ENCODE measurements at regions not wholly inside any gene's neighbourhood (a gene's known extent, or its start where the extent isn't known, plus 50 kb on each side); places are given as distances from the start of the nearest gene placed in this dataset.

DNA sequence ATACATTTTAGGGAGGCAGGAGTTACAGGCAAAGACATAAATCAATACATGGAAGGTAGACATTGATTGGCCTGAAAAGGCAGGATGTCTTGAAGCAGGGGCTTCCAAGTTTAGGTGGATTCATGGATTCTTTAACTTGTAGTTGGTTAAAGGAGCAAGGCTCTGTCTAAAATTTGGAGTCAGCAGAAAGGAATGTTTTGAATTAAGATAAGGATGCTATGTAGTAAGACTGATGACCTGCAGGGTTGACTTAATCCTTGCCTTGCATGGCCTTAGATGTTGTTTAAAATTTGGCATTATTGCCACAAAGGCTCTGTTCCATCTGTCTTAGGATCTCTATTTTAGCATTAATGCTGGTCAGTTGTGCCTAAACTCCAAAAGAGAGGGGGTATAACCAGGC lies 171.3 kb downstream of the C5orf15 start:
- no peak for DNase-seq (ENCODE audit: low read depth)

DNA sequence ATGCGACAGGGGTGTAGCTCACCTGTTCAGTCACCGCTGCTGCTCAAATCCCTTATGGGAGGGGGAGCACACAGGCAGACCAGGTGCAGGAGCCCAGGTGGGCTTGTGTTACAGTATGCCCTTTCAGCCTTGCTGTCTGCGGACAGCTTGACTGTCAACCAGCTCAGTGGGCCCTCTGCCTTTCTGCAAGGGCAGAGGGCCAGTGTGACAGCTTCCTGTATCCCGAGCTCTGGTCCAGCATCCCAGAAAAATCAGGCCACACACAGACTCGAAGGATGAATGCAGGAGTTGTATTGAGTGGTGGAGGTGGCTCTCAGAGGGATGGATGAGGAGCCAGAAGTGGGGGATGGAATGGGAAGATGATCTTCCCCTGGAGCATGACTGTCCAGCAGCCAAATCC lies 172.2 kb downstream of the C5orf15 start:
- DNase-seq (ENCODE audit: low read depth) = no peak

DNA sequence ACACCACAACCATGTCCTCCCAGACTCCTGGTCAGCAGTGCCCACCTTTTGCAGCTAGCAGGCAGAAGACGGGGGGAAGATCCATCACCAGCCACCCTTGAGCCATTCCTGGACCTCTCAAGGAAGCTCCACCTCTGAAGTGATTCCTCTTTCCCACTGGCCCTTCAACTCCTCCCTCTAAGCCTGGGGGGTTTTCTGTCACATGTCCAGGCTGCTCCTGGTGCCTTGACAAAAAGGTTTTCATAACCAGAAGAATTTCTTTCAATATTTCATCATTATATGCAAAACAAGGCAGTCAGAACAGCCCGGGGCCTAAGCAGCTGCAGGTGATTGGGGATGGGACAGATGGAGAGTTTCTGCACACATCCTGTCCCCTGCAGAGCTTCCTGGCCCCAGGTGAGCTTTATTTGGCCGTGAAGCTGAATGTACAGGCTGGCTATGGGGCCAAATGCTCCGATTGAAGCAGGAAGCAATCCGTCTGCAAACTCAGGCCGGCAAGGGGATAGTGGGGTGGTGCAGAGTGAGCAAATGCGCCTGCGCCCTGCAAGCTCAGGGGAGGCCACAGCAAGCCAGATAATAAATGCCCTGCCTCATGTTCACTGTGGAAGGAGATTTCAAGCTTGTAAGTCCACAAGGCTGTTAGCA lies 173.5 kb downstream of the C5orf15 start:
- no peak for DNase-seq (ENCODE audit: low read depth)

DNA sequence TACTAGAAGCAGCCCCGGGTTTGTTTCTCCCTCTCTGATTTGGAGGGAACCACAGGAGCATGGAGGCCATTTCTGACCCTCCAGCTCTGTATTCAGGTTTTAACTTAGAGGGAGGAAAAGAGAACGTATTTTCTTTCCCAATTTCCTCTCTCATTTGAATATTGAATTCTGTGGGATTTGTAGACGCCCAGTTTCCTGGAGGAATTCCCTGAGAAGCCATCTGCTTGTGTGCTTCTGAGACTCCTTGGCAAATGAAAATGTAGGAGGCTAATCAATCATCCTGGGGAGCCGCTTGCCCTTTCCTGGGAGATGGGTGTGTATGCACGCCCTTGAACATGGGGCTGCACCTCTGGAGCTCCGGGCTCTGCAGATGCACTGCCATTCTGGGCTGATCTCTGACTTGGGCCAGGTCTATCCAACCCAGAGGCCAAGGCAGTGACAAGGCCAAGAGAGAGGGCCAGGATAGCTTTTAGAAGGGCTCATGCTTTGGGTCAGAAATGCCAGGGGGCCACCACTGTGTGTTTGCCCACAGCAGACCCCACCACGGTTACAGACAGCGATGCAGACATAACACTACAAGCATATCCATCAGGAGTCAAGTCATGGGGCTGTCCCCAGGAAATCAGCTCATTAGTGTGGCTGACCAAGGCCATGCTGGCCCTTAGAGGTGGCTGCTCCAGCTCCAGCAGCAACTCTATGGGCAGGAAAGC lies 174.5 kb downstream of the C5orf15 start:
- DNase-seq (ENCODE audit: low read depth) = no peak

DNA sequence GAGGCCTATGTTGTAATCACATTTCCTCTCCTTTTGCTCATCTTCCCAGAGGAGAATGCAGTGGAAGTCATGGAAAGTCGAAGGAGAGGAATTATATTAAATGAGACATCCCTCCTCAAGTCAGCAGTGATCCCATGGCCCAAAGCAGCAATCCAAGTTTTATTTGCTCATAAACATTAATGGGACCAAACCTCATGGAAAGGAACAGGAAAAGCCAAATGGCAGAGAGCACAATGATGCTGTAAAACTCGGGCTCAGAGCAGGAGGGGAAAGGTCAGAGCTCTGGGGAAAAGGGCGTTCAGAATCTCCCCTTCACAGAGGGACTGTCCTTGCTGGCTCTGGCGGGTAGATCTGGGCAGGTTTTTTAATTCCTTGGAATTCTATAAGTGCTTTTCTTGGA lies 175.8 kb downstream of the C5orf15 start:
- DNase-seq (ENCODE audit: low read depth) = no peak

GRCh38 chr5:133792024-133792423 lies 176.4 kb downstream of the C5orf15 start:
- no peak for DNase-seq (ENCODE audit: low read depth)

- no peak for DNase-seq (ENCODE audit: low read depth)
Measured at GRCh38 chr5:133790898-133791297, 177.5 kb downstream of the C5orf15 start.

GRCh38 chr5:133789428-133789827 lies 177.1 kb upstream of the FSTL4 start:
- no peak for DNase-seq (ENCODE audit: low read depth)

GRCh38 chr5:133788121-133788520 lies 175.8 kb upstream of the FSTL4 start:
- no peak for DNase-seq (ENCODE audit: low read depth)

GRCh38 chr5:133786420-133786819 lies 174.1 kb upstream of the FSTL4 start:
- DNase-seq (ENCODE audit: low read depth) = no peak

DNA sequence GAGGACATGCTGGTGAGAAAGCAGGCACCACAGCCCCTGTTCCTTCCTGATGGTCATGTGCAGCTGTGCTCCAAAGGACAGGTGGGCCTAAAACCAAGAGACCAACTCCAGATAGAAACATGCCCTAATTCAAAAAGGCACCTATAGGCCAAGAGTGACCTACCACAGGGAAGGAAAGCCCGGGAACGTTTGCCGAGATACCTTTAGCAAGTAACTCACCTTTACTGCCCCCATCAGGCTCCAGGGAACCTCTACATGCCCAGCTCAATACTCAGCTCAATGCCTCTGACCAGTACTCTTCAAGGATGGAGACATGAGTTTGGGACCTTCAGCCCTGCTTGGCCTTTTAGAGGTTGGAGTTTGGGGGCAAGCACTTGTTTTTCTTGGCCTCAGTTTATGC lies 172.8 kb upstream of the FSTL4 start:
- DNase-seq (ENCODE audit: low read depth) = no peak

GRCh38 chr5:133783481-133783880 lies 171.1 kb upstream of the FSTL4 start:
- DNase-seq (ENCODE audit: low read depth) = no peak

- DNase-seq (ENCODE audit: low read depth) = no peak
Measured at GRCh38 chr5:133782736-133783135, 170.4 kb upstream of the FSTL4 start.

DNA sequence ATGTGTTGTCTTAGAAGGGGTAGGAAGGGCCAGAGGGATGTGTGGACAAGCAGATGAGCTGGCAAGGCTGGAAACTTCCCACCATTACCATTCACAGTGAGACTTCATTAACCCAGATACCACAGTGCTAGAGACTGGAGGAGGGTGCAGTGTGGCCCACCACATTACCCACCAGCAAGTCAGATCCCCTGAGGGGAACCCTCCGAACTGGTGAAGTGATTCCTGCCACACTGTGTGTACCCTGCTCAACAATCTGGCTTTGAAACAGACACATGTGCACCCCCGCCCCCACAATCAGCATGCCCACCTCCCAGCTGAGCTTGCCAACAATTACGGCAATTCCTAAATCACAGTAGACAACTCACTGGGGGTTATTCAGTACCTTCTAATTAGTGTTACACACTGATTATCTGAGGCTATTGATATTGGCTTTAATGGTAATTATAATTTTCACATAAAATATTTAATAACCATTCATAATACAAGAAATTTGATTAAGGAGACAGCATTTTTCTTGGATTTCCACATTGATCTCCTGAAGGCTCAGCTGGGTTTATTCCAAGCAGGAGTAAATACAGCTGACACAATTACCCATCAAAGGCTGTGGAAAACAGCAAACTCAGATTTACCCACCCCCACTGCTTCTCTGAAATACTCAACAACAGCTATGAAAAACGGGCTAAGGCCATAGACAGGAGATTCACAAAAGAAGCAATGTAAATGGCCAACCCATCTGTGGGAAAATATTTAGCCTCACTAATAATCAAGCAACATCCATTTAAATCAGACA lies 169.3 kb upstream of the FSTL4 start:
- no peak for DNase-seq (ENCODE audit: low read depth)

DNA sequence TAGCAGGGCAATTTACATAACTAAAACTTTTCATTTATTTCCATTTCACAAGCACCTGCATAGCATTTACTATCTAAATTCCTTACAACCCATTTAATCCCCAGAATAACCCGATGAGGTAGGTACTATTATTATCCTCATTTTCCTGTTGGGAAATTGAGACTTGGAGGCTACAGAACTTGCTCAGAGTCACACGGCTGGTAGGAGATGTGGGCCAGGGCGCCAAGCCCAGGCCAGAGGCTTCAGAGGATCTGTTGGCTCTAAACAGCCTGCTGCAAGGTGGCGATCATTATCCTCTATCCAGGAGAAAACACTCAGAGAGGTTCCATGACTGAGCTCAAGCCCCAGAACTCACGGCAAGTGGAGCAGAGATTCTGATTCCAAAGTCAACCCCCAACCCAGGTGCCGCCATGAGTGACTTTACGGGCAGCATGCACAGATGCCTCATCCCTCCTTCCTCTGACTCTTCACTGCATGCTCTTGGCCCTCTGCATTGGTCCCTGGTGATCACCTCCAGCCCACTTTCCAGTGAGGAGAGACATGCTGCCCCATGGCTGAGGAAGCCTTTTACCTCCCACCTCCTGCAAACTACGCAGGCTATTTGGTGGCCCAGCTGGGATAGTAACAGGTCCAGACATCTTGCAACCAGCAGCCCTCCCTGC lies 168.4 kb upstream of the FSTL4 start:
- DNase-seq (ENCODE audit: low read depth) = no peak

DNA sequence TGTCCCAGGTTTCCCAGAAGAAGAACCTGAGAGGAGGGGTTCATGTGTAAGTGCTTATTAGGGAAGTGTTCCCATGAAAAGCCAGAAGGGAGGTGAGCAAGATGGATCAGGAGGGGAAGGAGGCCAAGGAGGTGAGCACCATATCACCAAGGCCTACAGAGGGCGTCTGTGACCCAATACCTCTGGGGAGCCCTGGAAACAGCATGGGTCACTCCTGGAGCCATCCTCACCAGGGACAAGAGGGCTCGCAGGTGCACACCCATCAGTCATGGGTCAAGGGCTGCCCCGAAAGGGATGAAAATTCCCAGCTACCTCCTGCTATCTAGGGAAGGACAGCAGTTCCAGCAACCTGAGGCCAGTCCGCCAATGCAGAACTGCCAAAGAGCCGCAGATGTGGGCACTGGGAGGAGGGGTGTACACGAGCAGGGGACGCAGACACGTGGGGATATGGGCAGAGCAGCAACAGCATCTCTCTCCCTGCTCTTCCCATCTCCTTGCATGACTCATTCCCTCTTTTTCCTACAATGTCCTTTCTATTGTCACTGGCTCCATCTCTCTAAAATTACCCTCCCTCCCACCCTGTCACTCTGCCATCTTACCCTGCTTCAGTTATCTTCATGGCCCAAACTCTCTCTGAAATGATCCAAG lies 167.6 kb upstream of the FSTL4 start:
- DNase-seq (ENCODE audit: low read depth) = no peak

DNA sequence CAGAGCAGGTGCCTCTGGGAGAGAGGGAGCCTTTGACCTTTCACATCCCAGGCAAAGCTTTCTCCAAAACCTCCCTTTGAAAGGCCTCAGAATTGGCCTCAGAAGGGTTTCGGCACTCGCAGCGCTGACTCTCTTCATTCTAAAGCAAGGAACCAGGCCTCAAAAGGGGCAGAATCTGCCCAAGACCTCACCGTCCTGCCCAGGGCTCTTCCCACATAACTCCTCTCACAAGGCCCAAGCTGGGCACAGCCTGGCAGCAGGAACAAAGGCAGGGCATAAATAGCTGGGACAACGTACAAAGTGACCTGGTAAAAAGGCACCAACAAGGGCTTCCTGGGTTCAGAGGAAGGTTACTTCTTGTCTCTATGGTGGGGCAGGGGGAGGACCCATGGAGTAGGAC lies 166.3 kb upstream of the FSTL4 start:
- DNase-seq (ENCODE audit: low read depth) = no peak

- no peak for DNase-seq (ENCODE audit: low read depth)
Measured at GRCh38 chr5:133777951-133778350, 165.6 kb upstream of the FSTL4 start.

DNA sequence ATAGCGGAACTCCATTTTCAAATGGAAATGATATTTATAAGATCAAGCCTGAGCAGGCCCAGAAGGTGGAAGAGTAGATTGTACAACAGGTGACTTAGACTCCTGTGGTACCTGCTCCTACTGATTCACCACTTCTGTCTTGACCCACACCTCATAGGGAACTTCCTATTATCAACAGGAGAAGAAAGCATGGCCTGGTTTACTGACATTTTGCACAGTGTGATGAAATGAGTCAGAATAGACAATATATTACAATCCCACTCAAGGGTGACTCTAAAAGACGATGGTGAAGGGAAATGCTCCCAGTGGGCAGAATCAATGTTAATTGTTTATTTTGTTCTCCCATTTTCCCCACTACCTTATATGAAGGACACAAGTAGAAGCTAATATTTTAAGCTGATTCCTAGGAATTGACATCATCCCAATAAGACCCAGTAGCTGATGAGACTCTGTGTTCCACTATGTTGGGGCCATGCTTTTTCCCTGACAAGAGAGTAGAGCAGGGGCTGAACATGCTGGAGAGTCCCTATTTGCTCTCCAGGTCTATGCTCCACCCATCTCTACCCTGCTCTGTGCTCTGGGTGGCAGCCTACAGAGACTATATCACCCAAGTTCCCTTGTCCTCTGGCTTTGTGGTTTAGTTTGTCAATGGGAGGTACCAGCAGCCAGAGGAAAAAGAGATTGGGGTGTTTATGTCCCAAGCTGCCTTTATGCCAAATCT lies 163.4 kb upstream of the FSTL4 start:
- DNase-seq (ENCODE audit: low read depth) = no peak

DNA sequence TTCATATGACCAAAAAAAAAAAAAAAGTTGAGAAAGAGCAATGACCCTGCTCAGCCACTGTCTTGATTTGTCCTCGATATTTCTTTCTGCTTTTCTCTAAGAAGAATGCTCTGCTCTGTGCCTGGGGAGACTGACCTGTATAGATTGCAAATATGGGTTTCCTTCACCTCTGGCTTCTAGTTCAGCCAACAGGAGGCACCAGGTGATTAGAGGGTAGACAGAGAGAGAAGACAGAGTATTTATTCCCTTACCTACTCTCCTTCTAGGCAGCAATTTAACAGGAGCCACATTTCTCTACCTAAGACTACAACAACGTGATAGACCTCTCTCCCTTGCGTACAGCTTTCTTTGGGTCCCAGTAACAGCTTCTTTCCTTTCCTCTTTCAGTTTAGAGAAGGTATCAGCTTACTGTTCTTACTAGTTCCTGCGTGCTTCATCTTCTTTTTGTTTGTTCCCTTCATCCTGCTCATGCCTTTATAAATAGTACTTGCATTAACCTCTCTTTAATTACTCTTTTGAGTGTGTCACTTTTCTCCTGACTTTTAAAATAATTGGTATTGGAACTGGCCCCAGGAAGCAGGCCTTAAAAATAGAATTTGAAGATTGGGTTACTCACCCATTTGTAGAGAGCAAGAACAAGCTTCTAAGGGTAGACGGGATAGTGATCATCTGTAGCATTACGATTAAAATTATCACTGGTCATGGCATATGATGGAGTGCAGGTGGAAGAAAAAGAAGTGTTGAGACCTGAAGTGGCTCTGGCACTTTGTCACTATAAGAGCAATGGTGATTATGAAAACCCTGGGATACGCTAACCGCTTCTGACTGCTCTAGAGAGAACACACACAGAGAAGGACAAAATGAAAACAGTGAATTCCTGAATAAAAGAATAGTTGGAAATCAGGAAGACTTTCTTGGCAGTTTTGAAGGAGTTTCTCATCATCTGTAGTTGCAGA lies 161.2 kb upstream of the FSTL4 start:
- DNase-seq (ENCODE audit: low read depth) = no peak

Measured in stimulated activated CD4-positive, alpha-beta T cell treated with anti-CD3 and anti-CD28 coated beads, Interleukin-2, amount 100 ng/mL, for 4 hours (primary cell).